H1 (cell line): ENCODE measurements at regions not wholly inside any gene's neighbourhood (a gene's known extent, or its start where the extent isn't known, plus 50 kb on each side); places are given as distances from the start of the nearest gene placed in this dataset.

Source experiments
- ATF2 ChIP-seq: IDR thresholded peaks from 2 replicates; pipeline ENCODE4 v1.6.1; 2012; ENCODE audit warnings: low read length, inconsistent platforms
- CBX5 ChIP-seq: fragments of 300-800, 300-1000 bp; sonication (generic); IDR thresholded peaks from 2 replicates; pipeline ENCODE4 v1.7.1; 2016; ENCODE audit warnings: antibody characterized with exemption, low read length, low read depth
- SAP30 ChIP-seq: fragments of 300-600 bp; sonication (generic); IDR thresholded peaks from 2 replicates; pipeline ENCODE4 v1.7.1; 2012; ENCODE audit warnings: low read length, moderate library complexity, mild to moderate bottlenecking, inconsistent platforms; ENCODE audit not compliant: insufficient read depth, insufficient replicate concordance
- SIN3A ChIP-seq, 2 experiments: IDR thresholded peaks in 1 of 2; conservative IDR thresholded peaks in 1 of 2; 2 replicates each; pipeline ENCODE4 v1.6.1; 2011 to 2012; ENCODE audit warnings: low read length in 2 of 2, improper control_type of control experiment in 1 of 2, low read depth in 1 of 2, mild to moderate bottlenecking in 1 of 2
- SIX5 ChIP-seq: IDR thresholded peaks from 2 replicates; pipeline ENCODE4 v1.6.1; 2011; ENCODE audit warnings: mild to moderate bottlenecking, low read depth, low read length
- SP1 ChIP-seq: IDR thresholded peaks from 2 replicates; pipeline ENCODE4 v1.6.1; 2011; ENCODE audit warnings: low read depth, low read length
- SP4 ChIP-seq: IDR thresholded peaks from 2 replicates; pipeline ENCODE4 v1.6.1; 2012; ENCODE audit warnings: low read length, inconsistent platforms
- TBP ChIP-seq: IDR thresholded peaks from 2 replicates; pipeline ENCODE4 v1.6.1; 2011; ENCODE audit warnings: low read depth, low read length, improper control_type of control experiment
- TEAD4 ChIP-seq: IDR thresholded peaks from 2 replicates; pipeline ENCODE4 v1.6.1; 2012; ENCODE audit warnings: low read depth, low read length, inconsistent platforms, mixed read lengths
- TF ChIP-seq, protein P1 (sequence below): IDR thresholded peaks from 2 replicates; pipeline ENCODE4 v1.6.1; 2012; ENCODE audit warnings: inconsistent platforms

DNA sequence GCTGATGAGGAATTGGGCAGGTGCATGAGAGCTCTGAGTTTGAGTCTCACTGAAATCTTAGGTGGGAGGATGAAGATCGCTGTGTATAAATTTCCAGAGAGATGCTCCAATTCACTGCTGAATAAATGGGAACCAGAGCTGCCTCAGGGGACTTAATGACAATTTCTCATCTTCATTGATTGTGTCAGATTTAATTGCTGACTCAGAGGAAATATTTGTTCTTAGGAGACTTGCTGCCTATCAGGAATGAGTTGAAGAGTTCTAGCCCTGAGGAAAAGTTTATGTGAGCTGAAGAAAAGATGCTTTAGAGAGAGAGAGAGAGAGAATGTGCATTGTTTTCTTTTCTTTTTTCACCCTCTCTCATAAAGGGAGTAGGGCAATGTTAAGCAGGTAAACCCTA, 827.5 kb upstream of the WWC1 start (continued):
- TF ChIP-seq TEAD4 (no peak), SP4 (no peak), CBX5 (no peak), SIN3A (conservative IDR thresholded peaks at IDR 0.05 in 1 of 2, IDR thresholded peaks at IDR 0.05 in 1 of 2; ENCODE audit: low read depth in 1 of 2, low read length in 2 of 2) (no peak), TBP (no peak), SP1 (no peak), SAP30 (no peak), ATF2 (no peak), SIX5 (no peak)
- TF ChIP-seq, protein P1, sequence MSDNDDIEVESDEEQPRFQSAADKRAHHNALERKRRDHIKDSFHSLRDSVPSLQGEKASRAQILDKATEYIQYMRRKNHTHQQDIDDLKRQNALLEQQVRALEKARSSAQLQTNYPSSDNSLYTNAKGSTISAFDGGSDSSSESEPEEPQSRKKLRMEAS = no peak
